Effector CD4-positive, alpha-beta T cell (primary cell): ENCODE measurements at regions not wholly inside any gene's neighbourhood (a gene's known extent, or its start where the extent isn't known, plus 50 kb on each side); places are given as distances from the start of the nearest gene placed in this dataset.
"Not testable (repeated sequence)": the region's sequence is repeated elsewhere in the genome, so short reads cannot be mapped to it uniquely, and the experiment has no call there.

ENCODE experiments used
- DNase-seq: peaks from one replicate; pipeline ENCODE4 v3.0.0-alpha.2; 2020

DNA sequence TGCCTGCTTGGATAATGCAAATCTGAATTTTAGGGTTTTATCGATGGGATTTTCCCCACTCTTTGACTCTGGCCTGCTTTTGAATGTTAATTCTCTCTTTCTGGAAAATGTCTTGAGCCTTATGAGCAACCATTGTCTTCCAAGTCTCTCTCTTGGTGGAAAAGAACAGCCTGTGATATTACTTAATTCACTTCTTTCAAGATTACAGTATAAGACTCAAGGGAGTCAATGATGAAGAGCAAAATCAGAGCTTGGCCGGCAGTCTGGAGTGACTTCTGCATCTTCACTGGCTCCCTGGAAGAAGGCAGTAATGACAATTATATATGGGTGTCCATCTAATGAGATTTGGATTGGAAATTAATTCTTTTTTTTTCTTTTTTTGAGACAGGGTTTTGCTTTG is 122.9 kb upstream of the ZEB2 start:
- DNase-seq: no peak

DNA sequence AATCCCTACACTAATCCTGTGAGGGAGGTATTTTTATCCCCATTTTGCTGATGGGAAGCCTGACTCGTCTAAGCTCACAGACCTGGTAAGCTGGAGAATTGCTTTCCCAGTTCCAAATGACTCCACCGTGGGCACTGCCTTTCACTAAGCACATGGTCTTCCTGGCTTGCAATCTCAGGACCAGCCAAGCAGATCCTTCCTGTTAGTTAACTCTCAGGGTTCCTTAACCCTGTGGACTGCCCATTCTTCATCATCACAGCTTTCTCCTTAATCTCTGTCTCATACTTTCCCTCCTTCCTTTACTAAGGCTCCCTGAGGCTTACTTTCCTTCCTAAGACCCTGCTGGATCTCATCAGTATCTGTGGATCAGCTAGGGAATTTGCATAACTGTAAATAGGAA is 122.2 kb upstream of the ZEB2 start:
- DNase-seq: no peak

DNA sequence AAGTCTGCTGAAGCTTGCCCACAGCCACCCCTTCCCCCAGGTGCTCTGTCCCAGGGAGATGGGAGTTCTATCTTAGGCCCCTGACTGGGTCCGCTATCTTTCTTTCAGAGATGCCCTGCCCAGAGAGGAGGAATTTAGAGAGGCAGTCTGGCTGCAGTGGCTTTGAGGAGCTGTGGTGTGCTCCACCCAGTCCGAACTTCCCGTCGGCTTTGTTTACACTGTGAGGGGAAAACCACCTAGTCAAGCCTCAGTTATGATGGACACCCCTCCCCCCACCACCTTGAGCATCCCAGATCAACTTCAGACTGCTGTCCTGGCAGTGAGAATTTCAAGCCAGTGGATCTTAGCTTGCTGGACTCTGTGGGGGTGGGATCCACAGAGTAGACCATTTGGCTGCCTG is 118.3 kb upstream of the ZEB2 start:
- DNase-seq: not testable (repeated sequence)

DNA sequence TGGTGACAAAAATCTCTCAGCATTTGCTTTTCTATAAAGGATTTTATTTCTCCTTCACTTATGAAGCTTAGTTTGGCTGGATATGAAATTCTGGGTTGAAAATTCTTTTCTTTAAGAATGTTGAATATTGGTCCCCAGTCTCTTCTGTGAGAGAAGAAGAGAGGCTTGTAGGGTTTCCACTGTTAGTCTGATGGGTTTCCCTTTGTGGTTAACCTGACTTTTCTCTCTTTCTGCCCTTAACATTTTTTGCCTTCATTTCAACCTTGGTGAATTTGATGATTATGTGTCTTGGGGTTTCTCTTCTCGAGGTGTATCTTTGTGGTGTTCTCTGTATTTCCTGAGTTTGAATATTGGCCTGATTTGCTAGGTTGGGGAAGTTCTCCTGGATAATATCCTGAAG is 116.9 kb upstream of the ZEB2 start:
- not testable (repeated sequence) for DNase-seq

DNA sequence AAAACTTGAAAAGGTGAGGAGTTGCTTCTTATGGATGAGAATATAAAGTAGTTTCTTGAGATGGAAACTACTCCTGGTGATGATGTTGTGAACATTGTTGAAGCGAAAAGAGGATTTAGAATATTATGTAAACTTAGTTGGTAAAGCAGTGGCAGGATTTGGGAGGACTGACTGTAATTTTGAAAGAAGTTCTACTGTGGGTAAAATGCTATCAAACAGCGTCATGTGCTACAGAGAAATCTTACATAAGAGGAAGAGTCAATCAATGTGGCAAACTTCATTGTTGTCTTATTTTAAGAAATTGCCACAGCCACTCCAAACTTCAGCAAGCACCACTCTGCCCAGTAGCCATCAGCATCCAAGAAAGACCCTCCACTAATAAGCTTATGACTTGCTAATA is 112.9 kb upstream of the ZEB2 start:
- DNase-seq: no peak

DNA sequence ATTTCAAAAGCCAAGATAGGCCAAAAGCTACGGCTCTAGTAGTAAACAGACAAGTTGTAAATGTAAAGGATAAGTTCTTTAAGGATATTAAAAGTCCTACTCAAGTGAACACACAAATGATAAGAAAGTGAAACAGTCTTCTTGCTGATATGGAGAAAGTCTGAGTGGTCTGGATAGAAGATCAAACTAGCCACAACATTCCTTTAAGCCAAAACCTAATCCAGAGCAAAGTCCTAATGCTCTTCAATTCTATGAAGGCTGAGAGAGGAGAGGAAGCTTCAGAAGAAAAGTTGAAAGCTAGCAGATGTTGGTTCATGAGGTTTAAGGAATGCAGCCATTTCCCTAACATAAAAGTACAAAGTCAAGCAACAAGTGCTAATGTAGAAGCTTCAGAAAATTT is 111.7 kb upstream of the ZEB2 start:
- DNase-seq: no peak

DNA sequence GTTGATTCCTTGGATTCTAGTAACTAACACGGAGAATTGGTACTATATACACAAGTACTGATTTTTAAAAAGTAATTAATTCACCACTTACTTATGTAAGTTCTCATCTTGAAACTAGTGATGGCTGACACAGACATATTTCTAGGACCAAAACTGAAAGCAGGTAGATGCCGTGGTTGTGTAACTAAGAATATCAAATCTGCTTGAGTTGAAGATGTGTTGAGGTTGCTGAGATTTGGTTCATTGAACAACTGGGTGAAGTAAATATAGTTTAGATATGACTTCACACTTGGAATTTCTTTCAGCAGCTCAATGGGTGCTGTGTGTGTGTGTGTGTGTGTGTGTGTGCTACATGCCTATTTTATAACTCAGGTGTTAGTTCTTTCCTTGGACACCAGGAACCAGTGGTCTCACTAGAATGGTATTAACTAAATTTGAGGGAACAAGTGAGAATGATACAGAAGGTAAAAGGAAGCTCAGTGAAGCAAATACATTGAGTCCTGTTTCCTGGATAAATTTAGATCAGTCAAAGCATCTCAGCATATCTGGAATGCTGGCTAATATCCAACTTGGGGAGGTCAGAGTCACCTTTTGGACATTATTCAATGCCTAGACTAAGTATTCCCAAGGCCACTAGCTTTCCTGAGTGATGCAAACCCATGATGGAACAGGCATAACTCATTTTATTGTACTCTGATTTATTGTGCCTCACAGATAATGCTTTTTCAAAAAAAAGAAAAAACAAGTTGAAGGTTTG is 110.7 kb upstream of the ZEB2 start:
- no peak for DNase-seq

DNA sequence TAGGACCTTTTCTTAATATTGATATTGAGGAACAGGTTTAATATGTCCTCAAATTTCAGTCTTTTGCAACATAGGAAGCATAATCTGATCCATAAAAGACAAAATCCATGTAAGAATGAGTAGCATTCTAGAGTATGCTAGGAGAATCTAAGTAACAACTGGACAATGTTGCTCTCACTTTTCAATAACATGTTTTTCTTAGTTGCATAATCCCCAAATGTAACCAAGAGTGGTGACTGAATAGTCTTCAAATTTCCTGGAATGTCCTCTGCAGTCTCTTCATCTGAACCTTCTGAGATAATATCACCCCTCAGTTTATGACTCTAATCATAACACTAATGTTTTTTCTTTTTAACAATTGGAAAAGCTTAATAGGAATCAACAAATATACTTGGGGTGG is 110.0 kb upstream of the ZEB2 start:
- no peak for DNase-seq

DNA sequence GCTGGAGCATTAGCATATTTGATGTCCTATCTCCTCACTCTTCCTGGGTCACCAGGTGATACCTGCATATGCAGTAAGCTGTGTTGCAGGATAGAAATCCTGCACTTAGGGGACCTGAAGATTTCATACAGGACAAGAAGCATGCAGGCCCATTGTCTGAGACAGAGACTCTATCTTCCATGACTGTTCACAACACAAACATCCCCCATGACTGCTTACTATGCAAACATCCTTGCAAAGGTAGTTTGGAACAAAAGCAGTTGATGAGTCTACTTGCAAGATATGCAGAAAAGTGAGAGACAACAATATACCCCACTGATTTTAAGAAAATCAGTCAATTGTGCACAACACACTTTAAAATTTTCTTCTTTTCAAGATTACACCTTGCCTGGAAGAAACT is 108.6 kb upstream of the ZEB2 start:
- DNase-seq: no peak

DNA sequence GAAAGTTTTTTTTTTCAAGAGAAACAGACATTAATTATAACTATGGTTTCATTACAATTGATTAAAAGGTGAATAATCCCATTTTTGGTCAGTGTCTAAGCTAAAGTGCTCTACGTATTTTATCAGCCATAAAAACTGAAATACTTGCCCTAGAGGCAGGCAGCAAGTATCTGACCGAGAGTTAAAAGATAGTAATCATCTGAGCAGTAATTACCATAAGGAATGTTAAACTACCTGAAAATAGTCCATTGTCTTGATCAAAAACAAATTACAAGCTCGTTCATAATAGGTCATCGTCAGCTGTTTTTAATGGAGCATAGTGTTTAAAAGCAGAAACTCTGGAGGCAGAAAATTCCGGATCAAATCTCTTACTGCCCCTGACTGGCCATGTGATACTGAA is 105.7 kb upstream of the ZEB2 start:
- no peak for DNase-seq

DNA sequence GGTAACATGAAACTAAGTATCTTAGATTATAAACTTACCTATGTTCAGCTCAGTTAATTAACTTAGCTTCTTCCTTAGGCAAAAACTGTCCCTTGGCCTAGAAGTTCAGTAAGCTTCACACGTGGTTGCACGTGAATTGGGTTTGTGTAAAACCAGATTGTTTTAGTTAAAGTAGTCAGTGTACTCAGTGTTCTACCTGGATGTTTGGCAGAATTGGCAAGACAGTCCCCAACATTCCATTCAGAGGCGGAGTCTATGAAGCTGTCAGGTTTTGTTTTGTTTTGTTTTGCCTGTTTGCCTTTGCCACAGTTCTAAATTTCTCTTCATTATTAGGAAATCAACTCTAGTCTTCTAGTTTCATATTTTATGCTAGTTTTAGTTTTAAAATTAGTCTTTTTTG is 105.3 kb upstream of the ZEB2 start:
- DNase-seq: no peak

DNA sequence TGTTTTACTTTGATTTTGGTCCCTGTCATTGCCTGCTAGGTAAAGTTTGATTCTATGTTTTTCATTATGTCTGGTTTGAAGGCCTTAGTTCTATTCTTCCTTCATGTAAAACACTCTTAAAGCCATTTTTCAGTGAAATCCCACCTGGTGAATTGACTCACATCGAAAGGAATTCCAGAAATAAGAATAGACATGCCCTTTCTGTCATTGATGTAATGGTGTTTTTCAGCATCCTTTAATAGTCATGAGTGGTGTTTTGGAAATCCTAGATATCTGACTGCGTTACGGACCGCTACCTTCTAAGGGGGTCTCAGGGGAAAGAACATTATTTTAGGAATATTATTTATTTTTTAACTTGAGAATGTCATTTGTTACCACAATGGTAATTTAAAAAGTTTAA is 104.5 kb upstream of the ZEB2 start:
- DNase-seq: no peak

DNA sequence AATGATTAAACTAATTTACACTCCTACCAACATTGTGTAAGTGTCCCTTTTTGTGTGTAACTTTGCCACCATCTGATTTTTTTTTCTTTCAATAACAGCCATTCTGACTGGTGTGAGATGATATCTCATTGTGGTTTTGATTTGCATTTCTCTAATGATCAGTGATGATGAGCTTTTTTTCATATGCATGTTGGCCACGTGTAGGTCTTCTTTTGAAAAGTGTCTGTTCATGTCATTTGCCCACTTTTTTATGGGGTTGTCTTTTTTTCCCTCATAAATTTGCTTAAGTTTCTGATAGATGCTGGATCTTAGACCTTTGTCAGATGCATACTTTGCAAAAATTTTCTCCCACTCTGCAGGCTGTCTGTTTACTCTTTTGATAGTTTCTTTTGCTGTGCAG is 102.5 kb upstream of the ZEB2 start:
- DNase-seq: not testable (repeated sequence)

DNA sequence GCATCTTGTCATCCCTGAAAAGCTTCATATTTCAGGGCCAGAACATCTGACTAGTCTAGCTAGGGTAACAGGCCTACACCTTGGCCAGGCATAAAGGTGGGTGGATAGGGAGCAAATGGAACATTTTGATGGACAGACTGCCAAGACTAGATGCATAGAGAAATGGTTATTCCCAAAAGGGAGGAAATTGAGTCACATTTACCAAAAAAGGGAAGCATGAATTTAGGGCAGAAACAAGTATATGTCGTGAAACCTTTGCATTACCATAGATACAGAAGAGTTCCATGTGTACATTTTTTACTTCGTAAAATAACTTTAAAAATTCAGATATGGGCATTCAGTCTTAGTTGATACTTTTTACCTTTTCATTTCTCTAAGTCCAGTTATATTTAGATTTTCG is 101.3 kb upstream of the ZEB2 start:
- DNase-seq: no peak

DNA sequence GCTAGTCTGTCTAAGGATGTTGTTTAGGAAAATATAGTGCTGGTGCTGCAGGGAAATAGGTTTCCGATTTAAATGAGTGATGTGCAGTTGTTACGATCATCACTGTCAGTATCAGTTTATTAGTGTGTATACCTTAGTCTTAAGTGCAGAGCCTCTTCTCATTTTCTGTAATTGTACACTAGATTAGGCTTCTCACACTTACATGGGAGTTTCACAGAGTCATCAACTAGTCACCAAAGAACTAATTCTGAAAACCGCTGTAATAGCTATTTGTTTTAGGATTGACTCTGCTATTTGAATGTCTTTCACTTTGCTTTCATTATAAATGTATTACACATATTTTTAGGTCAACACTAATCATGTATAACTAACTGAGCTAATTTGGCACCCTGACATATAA is 99.8 kb upstream of the ZEB2 start:
- no peak for DNase-seq

DNA sequence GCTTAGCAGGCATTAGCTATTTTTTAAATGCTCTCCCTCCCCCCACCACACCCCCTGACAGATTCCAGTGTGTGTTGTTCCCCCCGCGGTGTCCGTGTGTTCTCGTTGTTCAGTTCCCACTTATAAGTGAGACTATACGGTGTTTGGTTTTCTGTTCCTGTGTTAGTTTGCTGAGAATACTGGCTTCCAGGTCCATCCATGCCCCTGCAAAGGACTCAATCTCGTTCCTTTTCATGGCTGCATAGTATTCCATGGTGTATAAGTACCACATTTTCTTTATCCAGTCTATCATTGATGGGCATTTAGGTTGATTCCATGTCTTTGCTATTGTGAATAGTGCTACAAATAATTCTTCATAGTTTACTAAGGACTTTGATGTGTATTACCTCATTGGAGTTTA is 97.3 kb upstream of the ZEB2 start:
- not testable (repeated sequence) for DNase-seq

DNA sequence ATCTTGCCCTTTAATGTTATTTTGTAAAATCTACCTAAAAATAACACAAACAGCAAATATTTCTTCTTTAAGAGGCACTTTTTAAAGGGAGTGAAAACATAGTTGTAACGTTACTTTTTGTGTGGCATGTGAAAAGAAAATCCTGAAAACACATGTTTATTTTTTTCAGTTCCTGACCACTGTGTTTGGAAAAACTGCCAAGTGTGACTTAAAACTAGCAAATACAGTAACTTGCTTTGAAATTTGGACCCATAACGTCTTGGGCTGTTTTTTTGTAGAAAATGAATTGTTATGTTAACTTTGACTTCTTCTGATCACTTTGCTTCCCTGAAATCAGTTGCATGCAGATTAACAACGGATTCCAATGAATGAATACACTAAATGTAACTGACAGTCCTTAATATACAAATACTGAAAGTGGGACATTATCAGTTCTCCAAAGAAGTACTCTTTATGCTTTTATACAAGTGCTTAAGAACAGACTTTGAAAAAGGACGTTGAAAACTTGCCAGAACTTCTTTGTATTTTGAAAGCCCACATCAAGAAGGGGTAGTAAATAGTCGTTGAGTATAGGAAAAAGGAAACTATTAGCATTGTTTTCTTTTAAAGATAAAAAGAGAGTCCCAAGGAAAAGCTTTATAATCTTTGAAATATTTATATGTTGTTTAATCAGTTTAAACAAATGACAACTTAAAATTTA is 96.1 kb upstream of the ZEB2 start:
- no peak for DNase-seq

DNA sequence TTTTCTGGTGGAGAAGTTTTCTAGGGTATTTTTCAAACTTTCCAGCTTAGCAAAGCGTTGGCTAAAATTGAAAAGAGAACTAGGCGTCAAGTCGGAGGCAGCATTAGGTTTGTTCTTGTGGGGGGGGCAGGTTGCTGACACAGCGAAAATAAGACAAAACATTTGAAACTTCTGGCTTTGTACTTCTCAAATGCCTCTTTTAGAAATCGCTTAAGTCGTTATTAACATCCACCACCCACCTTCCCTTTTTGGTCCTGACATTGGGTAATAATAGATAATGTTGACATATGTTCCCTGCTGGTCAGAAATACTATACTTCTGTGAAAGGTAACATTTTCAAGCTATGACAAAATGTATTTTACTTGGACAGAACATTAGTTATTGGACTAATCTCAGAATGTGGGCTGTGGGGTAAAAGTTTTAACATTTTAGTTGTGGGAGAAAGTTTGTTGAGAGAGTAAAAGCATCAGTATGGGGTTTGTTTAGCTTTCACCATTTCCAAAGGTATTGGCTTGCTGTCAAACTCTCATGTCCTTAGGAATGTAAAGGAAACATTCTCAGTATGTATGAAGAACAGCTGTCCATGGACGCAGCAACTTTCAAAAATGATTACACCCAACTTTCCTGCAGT is 88.1 kb upstream of the ZEB2 start:
- no peak for DNase-seq

DNA sequence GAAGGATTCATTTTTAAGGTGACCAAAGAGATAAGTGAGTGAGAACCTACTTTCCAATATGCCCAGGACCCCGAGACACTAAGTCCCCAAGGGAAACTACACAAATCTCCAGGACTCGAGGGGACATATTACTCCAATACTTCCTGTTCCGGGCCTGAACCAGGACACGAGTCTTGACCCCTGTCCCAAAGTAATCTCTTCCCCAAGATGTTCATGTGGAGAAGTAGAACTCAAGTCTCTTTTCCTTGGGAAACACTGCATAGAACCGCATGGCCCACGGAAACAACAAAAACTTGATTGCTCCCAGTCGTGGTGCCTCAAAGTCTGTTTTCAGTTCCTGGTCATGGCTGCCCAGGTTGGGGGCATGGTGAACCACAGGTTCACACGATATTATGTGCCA is 87.2 kb upstream of the ZEB2 start:
- DNase-seq: no peak

DNA sequence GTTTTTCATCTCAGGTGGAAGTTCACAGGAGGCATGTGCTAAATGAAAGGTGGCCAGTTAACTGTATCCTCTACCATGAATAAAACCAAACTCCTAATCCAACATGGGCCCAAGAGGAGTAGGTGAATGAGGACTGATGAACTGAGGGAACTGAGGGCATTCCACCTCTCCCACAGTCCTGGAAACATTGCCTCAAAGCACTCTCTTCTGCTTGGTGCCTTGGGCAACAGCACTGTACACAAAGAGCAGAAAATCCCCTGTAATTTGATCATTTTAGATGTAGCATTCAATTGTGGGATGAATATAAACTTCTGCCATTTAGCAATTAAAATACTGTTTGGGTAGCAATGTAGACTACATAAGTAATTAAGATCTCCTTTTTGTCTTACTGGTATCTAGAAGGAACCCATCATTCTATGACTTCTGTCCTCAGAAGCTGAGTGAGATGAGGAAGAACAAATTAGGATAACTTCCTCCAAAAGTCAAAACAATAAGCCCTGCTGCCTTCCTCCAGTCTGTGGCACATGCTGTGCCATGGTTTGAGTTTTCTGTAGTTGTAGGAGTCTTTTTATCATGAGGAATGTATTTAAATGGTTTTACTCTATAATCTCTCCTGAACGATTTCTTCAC is 86.7 kb upstream of the ZEB2 start:
- no peak for DNase-seq

DNA sequence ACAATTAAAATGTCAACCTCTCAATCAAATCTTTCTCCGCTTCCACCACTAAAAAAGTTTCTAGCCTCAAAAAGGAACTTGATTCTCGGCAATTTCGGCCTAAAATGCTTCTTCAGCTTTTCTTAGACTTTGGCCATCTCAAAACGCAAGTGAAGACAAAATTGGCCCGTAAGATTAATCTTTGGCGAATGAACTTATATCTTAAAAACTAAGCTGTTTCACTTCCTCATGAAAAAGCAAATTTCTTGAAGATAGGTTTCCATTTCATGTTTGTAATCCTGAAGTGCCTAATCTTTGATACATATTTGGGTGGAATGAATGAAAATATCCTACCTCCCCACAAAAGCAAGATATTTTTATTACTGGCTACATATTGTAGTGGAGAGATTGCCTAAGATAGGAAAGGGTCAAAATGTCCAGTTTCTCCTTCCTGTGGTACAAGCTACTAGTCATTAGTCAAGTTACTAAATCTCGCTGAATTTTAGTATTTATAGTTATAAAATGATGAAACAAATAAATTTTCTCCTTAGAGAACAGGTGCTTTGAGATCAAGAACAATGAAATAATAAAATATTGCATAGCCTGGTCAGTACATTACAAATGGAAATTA is 85.4 kb upstream of the ZEB2 start:
- no peak for DNase-seq

DNA sequence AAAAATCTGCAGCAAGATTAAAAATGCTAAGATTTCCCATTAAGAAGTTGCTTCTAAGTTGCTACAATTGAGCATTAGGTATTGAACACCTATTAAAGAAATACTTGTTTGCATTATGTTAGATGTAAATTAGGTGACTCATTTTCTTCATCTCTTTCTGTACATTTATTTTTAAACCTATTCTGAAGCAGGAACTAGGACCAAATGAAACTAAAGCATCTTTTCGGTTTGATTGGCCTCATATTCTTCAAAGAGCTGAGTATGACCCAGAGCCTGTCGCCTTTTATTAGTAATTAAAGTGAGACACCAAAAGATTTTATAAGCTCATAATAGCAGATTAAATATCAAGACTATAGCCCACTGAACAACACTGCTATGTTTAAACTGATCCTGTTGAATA is 83.4 kb upstream of the ZEB2 start:
- DNase-seq: no peak

DNA sequence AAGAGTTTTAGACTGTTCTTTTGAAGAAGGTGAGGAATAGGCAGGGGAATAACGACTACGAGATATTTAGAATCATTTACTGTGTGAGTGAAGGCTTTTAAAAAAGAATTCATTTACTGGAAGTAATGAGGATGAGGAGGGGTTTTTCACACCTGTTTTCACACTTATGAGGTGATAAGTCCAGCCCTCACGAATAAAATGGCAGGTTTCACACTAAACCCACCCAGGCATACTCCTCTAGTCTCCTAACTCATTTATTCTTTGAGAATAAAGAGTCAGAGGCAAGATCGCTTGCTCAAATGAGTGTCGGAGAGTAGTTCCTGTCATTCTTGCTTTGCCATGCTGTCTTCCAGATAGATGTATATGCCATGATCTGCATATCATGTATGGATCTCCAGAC is 79.0 kb upstream of the ZEB2 start:
- no peak for DNase-seq
